ENCODE measurements at regions not wholly inside any gene's neighbourhood (a gene's known extent, or its start where the extent isn't known, plus 50 kb on each side); places are given as distances from the start of the nearest gene placed in this dataset.

DNA sequence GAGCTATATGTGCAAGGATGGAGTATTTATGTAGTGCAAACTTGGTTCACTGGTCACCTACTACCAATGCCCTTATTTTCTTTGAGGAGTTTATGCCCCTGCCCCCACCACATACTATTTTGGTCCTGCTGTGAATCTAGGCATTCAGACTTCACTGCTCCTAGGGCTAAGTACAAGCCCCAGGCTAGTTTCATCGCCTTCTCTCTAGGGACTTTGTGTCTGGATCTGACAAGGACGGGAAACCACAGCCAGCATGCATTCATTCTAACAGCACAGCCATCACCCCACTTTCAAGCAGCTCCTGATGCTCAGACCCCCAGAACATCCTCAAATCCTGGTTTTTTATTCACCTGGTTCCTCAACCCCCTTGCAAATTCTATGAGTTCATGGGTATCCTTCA lies 56.8 kb downstream of the DRD1 start:
- Histone ChIP-seq H4K91ac (ENCODE audit: insufficient read depth, low read depth, low read length) (no peak overlapping the region), H3K23ac (ENCODE audit: low read depth, low read length) (no peak overlapping the region), H3K4me3 (ENCODE audit: insufficient read depth, low read depth, low read length) (no peak overlapping the region), H3K18ac (ENCODE audit: low read depth, low read length) (no peak overlapping the region), H2BK5ac (ENCODE audit: low read depth, low read length, poor library complexity, severe bottlenecking) (no peak overlapping the region), H2AFZ (replicated peaks; ENCODE audit: low read length, poor library complexity) (no peak overlapping the region), H3K14ac (replicated peaks; ENCODE audit: low read depth, low read length) (no peak overlapping the region), H2AK9ac (replicated peaks; ENCODE audit: low read depth, low read length, poor library complexity) (no peak overlapping the region), H2BK120ac (ENCODE audit: low read depth, low read length) (no peak overlapping the region), H3K27me3 (ENCODE audit: control insufficient read depth, insufficient read depth, low read length) (no peaks in the 10 kb centered on the region; the same call in 1 of the 2 replicates), H2BK15ac (ENCODE audit: low read depth, low read length) (no peak overlapping the region), H4K8ac (ENCODE audit: low read depth in 2 of 2, low read length in 2 of 2) (no peak overlapping the region; a peak in 1 of 4 replicates), H3K27ac (ENCODE audit: insufficient read depth, low read length) (no peak overlapping the region), H3K4me1 (ENCODE audit: control insufficient read depth, insufficient read depth, low read length) (peaks cover 3% of the 10 kb centered on the region), H3K4me2 (ENCODE audit: low read depth, low read length) (no peak overlapping the region), H3K9me3 (ENCODE audit: control insufficient read depth, insufficient read depth, low read length) (no peaks in the 10 kb centered on the region), H3K9ac (ENCODE audit: low read depth, low read length) (no peak overlapping the region), H3K4ac (ENCODE audit: low read depth, low read length) (no peak overlapping the region), H3K56ac (ENCODE audit: extremely low read depth, insufficient read depth, low read length) (no peak overlapping the region), H3K9me1 (ENCODE audit: insufficient read depth, low read length) (peaks cover 3% of the 10 kb centered on the region; the same call in 1 of the 2 replicates), H2BK20ac (ENCODE audit: low read depth, low read length) (no peak overlapping the region), H4K20me1 (ENCODE audit: insufficient read depth, low read length) (no peaks in the 10 kb centered on the region), H4K5ac (ENCODE audit: low read depth, low read length) (no peak overlapping the region), H3K79me1 (ENCODE audit: low read depth in 1 of 2, low read length in 2 of 2) (no peaks in the 10 kb centered on the region), H2AK5ac (ENCODE audit: low read depth, low read length) (peak overlapping the region; percentile 24; the same call in 1 of the 2 replicates), H3K36me3 (ENCODE audit: control insufficient read depth, insufficient read depth, low read length) (no peaks in the 10 kb centered on the region)
- intact Hi-C loops (cut with micrococcal nuclease) = loop anchor here (10.0 kb wide), 1 partner anchor 172 kb away; no protein-coding TSS in a partner anchor
- BruUV-seq (replicated peaks) = no TSS peak
- no CpG with 5 or more reads among the region's 2 CpGs for WGBS, 2 experiments (ENCODE audit: extremely low coverage in 2 of 2, insufficient read length in 1 of 2)
- no peak for DNase-seq
- POLR2A ChIA-PET (ENCODE audit: unreplicated experiment) = no interaction called here
- ATAC-seq (ENCODE audit: low read depth) = no peak
- dilution Hi-C loops (cut with HindIII; ENCODE audit: low sequenced_read_pairs, unreplicated experiment) = no loop called here
- in situ Hi-C loops (cut with MboI; ENCODE audit: low sequenced_read_pairs) = no loop called here
- CTCF ChIA-PET = no interaction called here
- TF ChIP-seq CHD1 (IDR thresholded peaks at IDR 0.05; ENCODE audit: low read depth, low read length) = no peak
- TF ChIP-seq FOS (IDR thresholded peaks at IDR 0.05; ENCODE audit: low read depth, low read length) = no peak
- TF ChIP-seq CTCF (conservative IDR thresholded peaks at IDR 0.05; ENCODE audit: low read depth, low read length) = no peak
- no peak for TF ChIP-seq RFX5 (IDR thresholded peaks at IDR 0.05; ENCODE audit: low read depth, low read length)
- TF ChIP-seq, protein P1, sequence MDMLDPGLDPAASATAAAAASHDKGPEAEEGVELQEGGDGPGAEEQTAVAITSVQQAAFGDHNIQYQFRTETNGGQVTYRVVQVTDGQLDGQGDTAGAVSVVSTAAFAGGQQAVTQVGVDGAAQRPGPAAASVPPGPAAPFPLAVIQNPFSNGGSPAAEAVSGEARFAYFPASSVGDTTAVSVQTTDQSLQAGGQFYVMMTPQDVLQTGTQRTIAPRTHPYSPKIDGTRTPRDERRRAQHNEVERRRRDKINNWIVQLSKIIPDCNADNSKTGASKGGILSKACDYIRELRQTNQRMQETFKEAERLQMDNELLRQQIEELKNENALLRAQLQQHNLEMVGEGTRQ (IDR thresholded peaks at IDR 0.05; ENCODE audit: low read depth, low read length) = no peak
- TF ChIP-seq SMC3 (IDR thresholded peaks at IDR 0.05; ENCODE audit: low read depth, low read length) = no peak
- no peak for TF ChIP-seq CEBPB (IDR thresholded peaks at IDR 0.05; ENCODE audit: low read depth, low read length)
- no peak for TF ChIP-seq RCOR1 (IDR thresholded peaks at IDR 0.05; ENCODE audit: insufficient replicate concordance, low read length)
